Esophagus muscularis mucosa (tissue), 4 donors: ENCODE measurements at regions not wholly inside any gene's neighbourhood (a gene's known extent, or its start where the extent isn't known, plus 50 kb on each side); places are given as distances from the start of the nearest gene placed in this dataset.

Source experiments
- DNase-seq: peaks from one replicate; pipeline ENCODE4 v3.0.0-alpha.2; 2017; ENCODE audit errors: extremely low spot score
- H3K27ac ChIP-seq, 4 donors: fragments of 200-600 bp; sonication (generic); replicated peaks in 1 of 4; 1 replicate in 3 of 4; 2 replicates in 1 of 4; pipeline ENCODE4 v1.5.1; 2016 to 2019; ENCODE audit warnings: mild to moderate bottlenecking in 1 of 4
- H3K27me3 ChIP-seq, 4 donors: fragments of 200-600 bp; sonication (generic); one replicate each; pipeline versions ENCODE4 v1.5.1 to v1.6.0; 2016 to 2019
- H3K36me3 ChIP-seq, 4 donors: fragments of 200-600 bp; sonication (generic); one replicate each; pipeline ENCODE4 v1.5.1; 2016 to 2019
- H3K4me1 ChIP-seq, 4 donors: fragments of 200-600 bp; sonication (generic); one replicate each; pipeline ENCODE4 v1.5.1; 2016 to 2019
- H3K4me3 ChIP-seq, 4 donors: fragments of 200-600 bp; sonication (generic); 1 replicate in 2 of 4; 2 replicates in 2 of 4; pipeline ENCODE4 v1.5.1; 2016 to 2019; ENCODE audit warnings: mild to moderate bottlenecking in 4 of 4, moderate library complexity in 1 of 4
- H3K9me3 ChIP-seq, 4 donors: fragments of 200-600 bp; sonication (generic); 1 replicate in 3 of 4; 2 replicates in 1 of 4; pipeline ENCODE4 v1.5.1; 2016 to 2019
- EP300 ChIP-seq: sonication (generic); formaldehyde crosslinking; IDR thresholded peaks from one replicate; pipeline ENCODE4 v1.6.1; 2017; ENCODE audit warnings: antibody characterized with exemption
- POLR2A ChIP-seq: fragments of 450-650 bp; IDR thresholded peaks from one replicate; pipeline ENCODE4 v1.6.1; 2017; ENCODE audit warnings: antibody characterized with exemption, moderate library complexity, mild to moderate bottlenecking, low read depth
- POLR2AphosphoS5 ChIP-seq, 2 donors: sonication (generic); formaldehyde crosslinking; IDR thresholded peaks; one replicate each; pipeline ENCODE4 v1.6.1; 2017; ENCODE audit warnings: antibody characterized with exemption in 2 of 2
- WGBS: methylation state at CpG from one replicate; pipeline ENCODE4 v1.1.5; 2018; 5-methylcytosine and 5-hydroxymethylcytosine counted together
- intact Hi-C: fragments of 100-400 bp; cut with DNase I; formaldehyde crosslinking; loops from one replicate; pipeline ENCODE4 v1.15.1; 2023
- TF ChIP-seq, protein P1 (sequence below), 3 experiments: fragments of 200-600 bp in 2 of 3; fragments of 450-650 bp in 1 of 3; sonication (generic) in 2 of 3; IDR thresholded peaks; one replicate each; pipeline ENCODE4 v1.5.1; 2017 to 2019; ENCODE audit warnings: antibody characterized with exemption in 3 of 3, mild to moderate bottlenecking in 2 of 3, moderate library complexity in 1 of 3

DNA sequence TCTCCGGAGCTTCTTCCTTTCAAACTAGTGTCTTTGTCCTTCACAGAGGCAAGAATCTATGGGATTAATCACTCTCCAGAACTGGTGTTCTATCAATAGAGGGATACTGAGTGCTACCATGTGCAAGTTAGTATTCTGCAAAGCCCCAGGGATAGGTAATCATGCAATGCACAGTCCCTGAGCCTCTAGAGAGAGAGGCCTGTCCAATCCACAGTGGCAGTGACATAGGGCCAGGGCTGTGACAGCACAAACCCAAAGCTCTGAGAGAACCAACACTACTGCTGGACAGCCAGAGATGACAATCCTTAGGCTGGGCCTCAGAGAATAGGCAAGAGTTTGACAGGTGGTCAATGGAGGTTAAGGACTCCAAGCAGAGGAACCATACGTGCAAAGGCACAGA is 66.8 kb upstream of the USP47 start:
- H3K9me3 ChIP-seq = no peaks in the 10 kb centered on the region
- TF ChIP-seq POLR2A (no peak), POLR2AphosphoS5 (IDR thresholded peaks at IDR 0.05) (no peak), EP300 (no peak)
- TF ChIP-seq, protein P1, sequence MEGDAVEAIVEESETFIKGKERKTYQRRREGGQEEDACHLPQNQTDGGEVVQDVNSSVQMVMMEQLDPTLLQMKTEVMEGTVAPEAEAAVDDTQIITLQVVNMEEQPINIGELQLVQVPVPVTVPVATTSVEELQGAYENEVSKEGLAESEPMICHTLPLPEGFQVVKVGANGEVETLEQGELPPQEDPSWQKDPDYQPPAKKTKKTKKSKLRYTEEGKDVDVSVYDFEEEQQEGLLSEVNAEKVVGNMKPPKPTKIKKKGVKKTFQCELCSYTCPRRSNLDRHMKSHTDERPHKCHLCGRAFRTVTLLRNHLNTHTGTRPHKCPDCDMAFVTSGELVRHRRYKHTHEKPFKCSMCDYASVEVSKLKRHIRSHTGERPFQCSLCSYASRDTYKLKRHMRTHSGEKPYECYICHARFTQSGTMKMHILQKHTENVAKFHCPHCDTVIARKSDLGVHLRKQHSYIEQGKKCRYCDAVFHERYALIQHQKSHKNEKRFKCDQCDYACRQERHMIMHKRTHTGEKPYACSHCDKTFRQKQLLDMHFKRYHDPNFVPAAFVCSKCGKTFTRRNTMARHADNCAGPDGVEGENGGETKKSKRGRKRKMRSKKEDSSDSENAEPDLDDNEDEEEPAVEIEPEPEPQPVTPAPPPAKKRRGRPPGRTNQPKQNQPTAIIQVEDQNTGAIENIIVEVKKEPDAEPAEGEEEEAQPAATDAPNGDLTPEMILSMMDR (IDR thresholded peaks at IDR 0.05) = no peak
- intact Hi-C loops = no loop called here
- no peaks in the 10 kb centered on the region for H3K4me1 ChIP-seq
- DNase-seq = peak; percentile 68
- no peaks in the 10 kb centered on the region for H3K36me3 ChIP-seq
- H3K27ac ChIP-seq = no peak overlapping the region
- WGBS = 94% methylated on average over 2 of the region's 2 CpGs
- no peaks in the 10 kb centered on the region for H3K27me3 ChIP-seq
- no peak overlapping the region for H3K4me3 ChIP-seq

DNA sequence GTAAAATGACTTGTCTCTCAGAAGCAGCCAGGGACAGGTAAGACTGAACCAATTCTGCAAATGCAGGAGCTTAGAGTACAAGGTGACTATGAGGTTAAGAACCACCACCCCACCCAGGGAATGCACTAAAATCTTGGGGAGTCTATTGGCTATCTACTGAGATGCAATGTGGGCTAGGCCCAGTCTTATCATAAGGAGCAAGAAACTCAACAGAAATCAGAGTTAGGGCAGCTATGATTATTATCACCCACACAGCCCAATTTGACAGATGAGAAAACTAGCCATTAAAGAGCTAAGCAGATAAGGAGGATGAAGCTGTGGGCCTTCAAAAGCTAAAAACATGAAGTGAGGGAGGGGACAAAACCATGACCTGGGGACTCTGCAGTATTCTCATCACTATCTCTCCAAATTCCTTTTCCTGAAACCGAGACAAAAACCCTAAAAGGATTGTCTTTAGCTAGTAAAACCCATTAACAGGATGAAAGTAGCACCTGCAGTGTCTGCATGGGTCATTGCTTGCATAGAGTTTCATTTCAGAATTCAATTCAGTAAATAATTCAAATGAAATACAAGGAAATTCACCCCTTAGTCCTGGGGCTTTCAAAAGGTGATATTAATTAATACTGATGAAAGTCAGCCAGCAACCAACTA is 68.8 kb upstream of the USP47 start:
- TF ChIP-seq POLR2AphosphoS5 (IDR thresholded peaks at IDR 0.05) = no peak
- TF ChIP-seq, protein P1 (IDR thresholded peaks at IDR 0.05) = no peak
- no peak for TF ChIP-seq POLR2A
- no peak for TF ChIP-seq EP300
- H3K36me3 ChIP-seq = no peaks in the 10 kb centered on the region
- no peak overlapping the region for H3K27ac ChIP-seq
- peak; percentile 86 for DNase-seq
- 71% methylated on average over 1 of the region's 1 CpG for WGBS
- H3K4me1 ChIP-seq = no peaks in the 10 kb centered on the region
- no peak overlapping the region for H3K4me3 ChIP-seq
- no peaks in the 10 kb centered on the region for H3K27me3 ChIP-seq
- intact Hi-C loops = no loop called here
- no peaks in the 10 kb centered on the region for H3K9me3 ChIP-seq

DNA sequence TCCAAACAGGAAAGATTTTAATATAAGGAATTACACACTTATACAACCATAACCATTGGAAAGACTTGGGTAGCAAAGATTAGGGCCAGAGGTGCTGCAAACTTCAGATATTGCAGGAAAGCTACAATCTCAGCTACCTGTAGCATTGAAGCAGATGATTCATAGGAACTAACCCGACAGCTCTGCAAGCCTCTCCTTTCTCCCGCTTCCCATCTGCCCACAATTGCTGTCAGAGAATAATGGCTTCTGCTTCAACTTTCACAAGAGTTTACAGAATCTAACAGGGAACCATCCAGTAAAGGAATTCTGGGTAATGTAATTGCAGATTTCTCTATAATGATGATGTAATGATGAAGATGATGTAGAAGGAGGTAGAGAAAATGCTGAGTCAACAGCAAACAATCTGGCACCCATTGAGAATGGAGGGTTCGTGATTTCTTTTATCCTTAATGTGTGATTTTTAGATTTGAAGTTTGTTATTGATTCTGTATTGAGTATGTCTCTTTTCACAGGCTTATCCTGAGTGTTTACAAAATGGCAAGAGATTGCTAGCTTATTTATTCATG is 70.8 kb upstream of the USP47 start:
- Histone ChIP-seq H3K27me3 (no peaks in the 10 kb centered on the region), H3K36me3 (no peaks in the 10 kb centered on the region), H3K9me3 (no peaks in the 10 kb centered on the region), H3K4me1 (no peaks in the 10 kb centered on the region), H3K4me3 (no peak overlapping the region), H3K27ac (no peak overlapping the region)
- 91% methylated on average over 3 of the region's 3 CpGs for WGBS
- TF ChIP-seq POLR2A = no peak
- TF ChIP-seq POLR2AphosphoS5 (IDR thresholded peaks at IDR 0.05) = no peak
- TF ChIP-seq, protein P1 (IDR thresholded peaks at IDR 0.05) = no peak
- TF ChIP-seq EP300 = no peak
- DNase-seq = peak; percentile 34
- intact Hi-C loops = no loop called here

DNA sequence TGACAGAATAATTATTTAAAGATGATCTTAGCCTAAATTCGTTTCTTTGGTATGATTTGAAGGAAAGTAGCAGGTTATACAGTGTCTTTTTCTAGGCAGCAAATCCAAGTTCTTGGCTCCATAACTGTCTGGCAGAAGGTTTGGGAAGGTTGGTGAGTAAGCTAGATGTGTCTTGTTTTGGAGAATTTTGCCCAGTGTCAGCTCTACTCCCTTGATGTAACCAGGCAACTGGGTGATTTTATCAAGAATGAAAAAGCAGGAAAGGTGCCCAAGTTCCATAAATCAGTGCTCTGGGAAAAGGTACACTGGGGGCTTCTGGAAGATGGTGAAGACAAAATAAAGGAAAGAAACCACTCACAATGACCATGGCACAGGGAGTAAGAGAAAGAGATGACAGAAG is 71.5 kb upstream of the USP47 start:
- DNase-seq = peak; percentile 39
- no peaks in the 10 kb centered on the region for H3K9me3 ChIP-seq
- H3K36me3 ChIP-seq = no peaks in the 10 kb centered on the region
- intact Hi-C loops = no loop called here
- TF ChIP-seq, protein P1 (IDR thresholded peaks at IDR 0.05) = no peak
- TF ChIP-seq POLR2AphosphoS5 (IDR thresholded peaks at IDR 0.05) (no peak), EP300 (no peak), POLR2A (no peak)
- WGBS = 56% methylated on average over 1 of the region's 1 CpG
- H3K4me1 ChIP-seq = no peaks in the 10 kb centered on the region
- no peak overlapping the region for H3K4me3 ChIP-seq
- H3K27me3 ChIP-seq = no peaks in the 10 kb centered on the region
- H3K27ac ChIP-seq = no peak overlapping the region

DNA sequence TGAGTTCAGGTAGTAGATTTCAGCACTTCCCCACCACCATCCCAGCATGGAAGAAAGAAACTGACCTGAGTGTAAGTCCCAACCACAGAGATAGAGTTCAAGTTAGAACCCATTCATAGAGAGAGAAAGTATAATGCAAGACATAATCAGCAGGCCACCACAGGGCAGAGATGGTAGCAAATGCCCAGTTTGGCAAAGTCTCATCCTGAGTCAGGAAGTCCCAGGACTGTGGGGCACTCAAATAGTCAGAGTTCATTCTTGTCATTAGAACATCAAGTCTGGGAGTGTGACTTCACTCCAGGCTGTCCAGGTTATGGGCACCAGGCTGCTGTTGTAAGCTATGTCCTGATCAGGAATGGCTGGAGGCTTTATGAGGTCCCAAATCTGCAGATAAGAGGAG is 72.0 kb upstream of the USP47 start:
- intact Hi-C loops = no loop called here
- Histone ChIP-seq H3K27ac (no peak overlapping the region), H3K4me3 (no peak overlapping the region), H3K4me1 (no peaks in the 10 kb centered on the region), H3K36me3 (no peaks in the 10 kb centered on the region), H3K27me3 (no peaks in the 10 kb centered on the region), H3K9me3 (no peaks in the 10 kb centered on the region)
- DNase-seq = peak; percentile 82
- TF ChIP-seq EP300 (no peak), POLR2A (no peak), POLR2AphosphoS5 (IDR thresholded peaks at IDR 0.05) (no peak)
- TF ChIP-seq, protein P1 (IDR thresholded peaks at IDR 0.05) = no peak
